Panc1 (cell line): ENCODE measurements at regions not wholly inside any gene's neighbourhood (a gene's known extent, or its start where the extent isn't known, plus 50 kb on each side); places are given as distances from the start of the nearest gene placed in this dataset.
"Not testable (repeated sequence)": the region's sequence is repeated elsewhere in the genome, so short reads cannot be mapped to it uniquely, and the experiment has no call there.

ENCODE experiments used
- ATAC-seq: fragments of 200-7000 bp; cut with Tn5 transposase; 2 replicates; pipeline ENCODE4 v1.9.1; 2020; ENCODE audit warnings: mild to moderate bottlenecking, moderate library complexity
- BruUV-seq: library from RNA; stranded (reverse); fragments of 400-500 nt; replicated peaks from 2 replicates; lab custom pipeline; 2021; lab: Mats Ljungman, UMichigan
- CTCF ChIA-PET: fragments of 300-600 bp; sonication (Branson Sonifier 250); formaldehyde crosslinking; loops from one replicate; lab custom pipeline; 2022; ENCODE audit warnings: antibody characterized with exemption; lab: Charles Lee
- POLR2A ChIA-PET: fragments of 300-600 bp; sonication (Branson Sonifier 250); formaldehyde crosslinking; loops from one replicate; lab custom pipeline; 2022; ENCODE audit warnings: antibody characterized with exemption; lab: Charles Lee
- DNase-seq: peaks from one replicate; pipeline ENCODE4 v3.0.0-alpha.2; 2010; ENCODE audit warnings: low read depth, low spot score
- H3K27ac ChIP-seq: 2 replicates; pipeline ENCODE4 v1.5.1; 2011; ENCODE audit warnings: mild to moderate bottlenecking, low read length, inconsistent platforms
- H3K27me3 ChIP-seq: fragments of 200-500 bp; sonication (Bioruptor generic); 2 replicates; pipeline ENCODE4 v1.6.0; 2014; ENCODE audit warnings: low read length, inconsistent platforms; ENCODE audit not compliant: control insufficient read depth, insufficient read depth
- H3K36me3 ChIP-seq: fragments of 200-500 bp; sonication (Bioruptor generic); 2 replicates; pipeline ENCODE4 v1.5.1; 2014; ENCODE audit warnings: inconsistent platforms, mild to moderate bottlenecking, low read length, moderate library complexity; ENCODE audit not compliant: control insufficient read depth, insufficient read depth
- H3K4me1 ChIP-seq: 2 replicates; pipeline ENCODE4 v1.5.1; 2011; ENCODE audit warnings: inconsistent platforms, mild to moderate bottlenecking, low read length, moderate library complexity; ENCODE audit not compliant: control insufficient read depth, insufficient read depth
- H3K4me3 ChIP-seq, 2 experiments: 2 replicates each; pipeline ENCODE4 v1.5.1; 2011 to 2012; ENCODE audit warnings: low read depth in 2 of 2, low read length in 2 of 2, mild to moderate bottlenecking in 2 of 2, inconsistent platforms in 1 of 2, moderate library complexity in 1 of 2
- H3K9me3 ChIP-seq: fragments of 200-500 bp; sonication (Bioruptor generic); 2 replicates; pipeline ENCODE4 v1.5.1; 2014; ENCODE audit warnings: low read depth, mild to moderate bottlenecking, inconsistent platforms, low read length, moderate library complexity; ENCODE audit not compliant: control insufficient read depth, insufficient read depth
- CTCF ChIP-seq: fragments of 450-650 bp; IDR thresholded peaks from 2 replicates; pipeline ENCODE4 v1.5.1; 2017; ENCODE audit warnings: mild to moderate bottlenecking
- POLR2AphosphoS5 ChIP-seq: IDR thresholded peaks from 2 replicates; pipeline ENCODE4 v1.6.1; 2012; ENCODE audit warnings: mild to moderate bottlenecking, low read depth, low read length, moderate library complexity
- REST ChIP-seq, 2 experiments: IDR thresholded peaks; 2 replicates each; pipeline ENCODE4 v1.6.1; 2011 to 2012; ENCODE audit warnings: low read depth in 2 of 2, control low read depth in 1 of 2, low read length in 1 of 2, mild to moderate bottlenecking in 1 of 2, moderate library complexity in 1 of 2; ENCODE audit not compliant: insufficient read depth in 1 of 2
- SIN3A ChIP-seq: IDR thresholded peaks from 2 replicates; pipeline ENCODE4 v1.6.1; 2012; ENCODE audit warnings: low read depth, mild to moderate bottlenecking, low read length, moderate library complexity, borderline replicate concordance; ENCODE audit not compliant: insufficient read depth
- TCF7L2 ChIP-seq: IDR thresholded peaks from 2 replicates; pipeline ENCODE4 v1.6.1; 2011; ENCODE audit warnings: mild to moderate bottlenecking, low read depth, low read length, inconsistent platforms
- in situ Hi-C: cut with HindIII; loops from 2 replicates; pipeline ENCODE4 v1.10.0; 2016; ENCODE audit warnings: low sequenced_read_pairs, low pct_unique_long_range_greater_than_20kb
- intact Hi-C: fragments of 100-400 bp; cut with micrococcal nuclease; formaldehyde crosslinking; loops from one replicate; pipeline ENCODE4 v1.10.0; 2022; ENCODE audit not compliant: unreplicated experiment

- BruUV-seq, result no TSS peak
- no peak for TF ChIP-seq REST (IDR thresholded peaks at IDR 0.05; ENCODE audit: insufficient read depth in 1 of 2, low read depth in 2 of 2, low read length in 1 of 2)
- no peak for TF ChIP-seq CTCF
- no peak for TF ChIP-seq POLR2AphosphoS5
- no peak for TF ChIP-seq TCF7L2
- no peak for TF ChIP-seq SIN3A
Measured at GRCh38 chr3:101117465-101117864, 124.2 kb upstream of the ABI3BP start.

GRCh38 chr3:101110295-101110694 is 117.1 kb upstream of the ABI3BP start:
- BruUV-seq, DNase-seq, in situ Hi-C loops, H3K4me3 ChIP-seq, ATAC-seq, CTCF ChIA-PET, H3K27me3 ChIP-seq, intact Hi-C loops, H3K9me3 ChIP-seq, H3K4me1 ChIP-seq, POLR2A ChIA-PET, H3K36me3 ChIP-seq, H3K27ac ChIP-seq: not testable (repeated sequence)

More at GRCh38 chr3:101117465-101117864, 124.2 kb upstream of the ABI3BP start:
- Histone ChIP-seq H3K36me3 (no peaks in the 10 kb centered on the region), H3K9me3 (no peaks in the 10 kb centered on the region), H3K27me3 (no peaks in the 10 kb centered on the region; the same call in 1 of the 2 replicates), H3K27ac (no peak overlapping the region), H3K4me3 (no peak overlapping the region), H3K4me1 (no peaks in the 10 kb centered on the region)
- intact Hi-C loops (no loop called here), in situ Hi-C loops (no loop called here)
- ATAC-seq (no peak), DNase-seq (no peak)
- ChIA-PET POLR2A (no interaction called here), CTCF (no interaction called here)

GRCh38 chr3:101104321-101104720 is 111.1 kb upstream of the ABI3BP start:
- no peak for ATAC-seq
- CTCF ChIA-PET, result no interaction called here
- no TSS peak for BruUV-seq

More at GRCh38 chr3:101104321-101104720, 111.1 kb upstream of the ABI3BP start:
- in situ Hi-C loops (no loop called here), intact Hi-C loops (no loop called here)
- H3K9me3 ChIP-seq, result no peaks in the 10 kb centered on the region
- H3K27ac ChIP-seq, result no peak overlapping the region
- no peaks in the 10 kb centered on the region for H3K27me3 ChIP-seq
- POLR2A ChIA-PET, result no interaction called here
- no peak for DNase-seq
- H3K4me1 ChIP-seq, result no peaks in the 10 kb centered on the region
- no peak overlapping the region for H3K4me3 ChIP-seq
- TF ChIP-seq TCF7L2 (no peak), REST (IDR thresholded peaks at IDR 0.05; ENCODE audit: insufficient read depth in 1 of 2, low read depth in 2 of 2, low read length in 1 of 2) (no peak), CTCF (no peak), POLR2AphosphoS5 (no peak), SIN3A (no peak)
- no peaks in the 10 kb centered on the region for H3K36me3 ChIP-seq
